Lower leg skin (tissue), 3 donors: ENCODE measurements at regions not wholly inside any gene's neighbourhood (a gene's known extent, or its start where the extent isn't known, plus 50 kb on each side); places are given as distances from the start of the nearest gene placed in this dataset.

Experiments used
- CTCF ChIP-seq, 3 donors: fragments of 450-650 bp; IDR thresholded peaks; one replicate each; pipeline ENCODE4 v1.5.1; 2016; ENCODE audit warnings: antibody characterized with exemption in 3 of 3, mild to moderate bottlenecking in 3 of 3, moderate library complexity in 2 of 3
- POLR2A ChIP-seq, 2 donors: fragments of 450-650 bp; IDR thresholded peaks; one replicate each; pipeline ENCODE4 v1.6.1; 2016 to 2017; ENCODE audit warnings: antibody characterized with exemption in 2 of 2, mild to moderate bottlenecking in 1 of 2, moderate library complexity in 1 of 2

- no peak for TF ChIP-seq POLR2A (IDR thresholded peaks at IDR 0.05)
- TF ChIP-seq CTCF (IDR thresholded peaks at IDR 0.05), result no peak
Observed at GRCh38 chr18:45462179-45462578, 153.1 kb upstream of the SLC14A2 start.
